HCT116 (cell line): ENCODE measurements at regions not wholly inside any gene's neighbourhood (a gene's known extent, or its start where the extent isn't known, plus 50 kb on each side); places are given as distances from the start of the nearest gene placed in this dataset.

Source experiments
- EZH2 ChIP-seq: fragments of 200-600 bp; sonication (generic); IDR thresholded peaks from 2 replicates; pipeline ENCODE4 v1.6.1; 2017; ENCODE audit warnings: antibody characterized with exemption, mixed run types
- SIN3A ChIP-seq: IDR thresholded peaks from 2 replicates; pipeline ENCODE4 v1.6.1; 2012; ENCODE audit warnings: low read depth
- ZFX ChIP-seq: fragments of 450-650 bp; IDR thresholded peaks from 2 replicates; pipeline ENCODE4 v1.6.1; 2017
- TF ChIP-seq, protein P1 (sequence below), 3 experiments: fragments of 200-600 bp in 1 of 3; sonication (generic) in 1 of 3; IDR thresholded peaks in 2 of 3; conservative IDR thresholded peaks in 1 of 3; 2 replicates each; pipeline ENCODE4 v1.5.1; 2012 to 2017; ENCODE audit warnings: low read depth in 2 of 3, low read length in 2 of 3, antibody characterized with exemption in 1 of 3, borderline replicate concordance in 1 of 3, control low read depth in 1 of 3, mild to moderate bottlenecking in 1 of 3, mixed read lengths in 1 of 3, mixed run types in 1 of 3, moderate library complexity in 1 of 3; ENCODE audit not compliant: insufficient read depth in 1 of 3
- TF ChIP-seq, protein P2 (sequence below): IDR thresholded peaks from 2 replicates; pipeline ENCODE4 v1.6.1; 2012
- TF ChIP-seq, protein P3 (sequence below): IDR thresholded peaks from 2 replicates; pipeline ENCODE4 v1.6.1; 2012; ENCODE audit warnings: low read depth

DNA sequence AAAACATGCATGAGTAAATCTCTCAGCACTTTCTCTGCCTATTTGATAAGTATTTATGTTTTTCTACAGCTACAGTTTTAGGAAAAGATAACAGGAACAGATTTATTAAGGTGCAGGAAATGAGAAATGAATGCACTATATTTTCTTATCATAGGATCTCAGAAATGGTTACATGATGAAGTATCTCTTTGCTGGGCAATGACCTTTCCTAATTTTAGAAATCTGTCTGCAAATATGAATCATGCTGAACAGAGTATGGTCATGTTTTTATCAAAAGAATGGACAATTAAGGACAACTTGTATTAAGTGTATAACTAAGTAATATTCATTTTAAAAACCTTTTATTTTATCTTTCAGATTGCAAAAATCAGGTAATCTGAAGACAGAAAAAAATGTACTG, 53.8 kb upstream of the SPPL2A start:
- TF ChIP-seq, protein P1, sequence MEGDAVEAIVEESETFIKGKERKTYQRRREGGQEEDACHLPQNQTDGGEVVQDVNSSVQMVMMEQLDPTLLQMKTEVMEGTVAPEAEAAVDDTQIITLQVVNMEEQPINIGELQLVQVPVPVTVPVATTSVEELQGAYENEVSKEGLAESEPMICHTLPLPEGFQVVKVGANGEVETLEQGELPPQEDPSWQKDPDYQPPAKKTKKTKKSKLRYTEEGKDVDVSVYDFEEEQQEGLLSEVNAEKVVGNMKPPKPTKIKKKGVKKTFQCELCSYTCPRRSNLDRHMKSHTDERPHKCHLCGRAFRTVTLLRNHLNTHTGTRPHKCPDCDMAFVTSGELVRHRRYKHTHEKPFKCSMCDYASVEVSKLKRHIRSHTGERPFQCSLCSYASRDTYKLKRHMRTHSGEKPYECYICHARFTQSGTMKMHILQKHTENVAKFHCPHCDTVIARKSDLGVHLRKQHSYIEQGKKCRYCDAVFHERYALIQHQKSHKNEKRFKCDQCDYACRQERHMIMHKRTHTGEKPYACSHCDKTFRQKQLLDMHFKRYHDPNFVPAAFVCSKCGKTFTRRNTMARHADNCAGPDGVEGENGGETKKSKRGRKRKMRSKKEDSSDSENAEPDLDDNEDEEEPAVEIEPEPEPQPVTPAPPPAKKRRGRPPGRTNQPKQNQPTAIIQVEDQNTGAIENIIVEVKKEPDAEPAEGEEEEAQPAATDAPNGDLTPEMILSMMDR (IDR thresholded peaks at IDR 0.05 in 2 of 3, conservative IDR thresholded peaks at IDR 0.05 in 1 of 3; ENCODE audit: borderline replicate concordance in 1 of 3, insufficient read depth in 1 of 3, low read depth in 2 of 3, low read length in 2 of 3) = no peak
- no peak for TF ChIP-seq SIN3A
- TF ChIP-seq, protein P2, sequence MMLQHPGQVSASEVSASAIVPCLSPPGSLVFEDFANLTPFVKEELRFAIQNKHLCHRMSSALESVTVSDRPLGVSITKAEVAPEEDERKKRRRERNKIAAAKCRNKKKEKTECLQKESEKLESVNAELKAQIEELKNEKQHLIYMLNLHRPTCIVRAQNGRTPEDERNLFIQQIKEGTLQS = no peak
- TF ChIP-seq EZH2 = no peak
- no peak for TF ChIP-seq ZFX
- TF ChIP-seq, protein P3, sequence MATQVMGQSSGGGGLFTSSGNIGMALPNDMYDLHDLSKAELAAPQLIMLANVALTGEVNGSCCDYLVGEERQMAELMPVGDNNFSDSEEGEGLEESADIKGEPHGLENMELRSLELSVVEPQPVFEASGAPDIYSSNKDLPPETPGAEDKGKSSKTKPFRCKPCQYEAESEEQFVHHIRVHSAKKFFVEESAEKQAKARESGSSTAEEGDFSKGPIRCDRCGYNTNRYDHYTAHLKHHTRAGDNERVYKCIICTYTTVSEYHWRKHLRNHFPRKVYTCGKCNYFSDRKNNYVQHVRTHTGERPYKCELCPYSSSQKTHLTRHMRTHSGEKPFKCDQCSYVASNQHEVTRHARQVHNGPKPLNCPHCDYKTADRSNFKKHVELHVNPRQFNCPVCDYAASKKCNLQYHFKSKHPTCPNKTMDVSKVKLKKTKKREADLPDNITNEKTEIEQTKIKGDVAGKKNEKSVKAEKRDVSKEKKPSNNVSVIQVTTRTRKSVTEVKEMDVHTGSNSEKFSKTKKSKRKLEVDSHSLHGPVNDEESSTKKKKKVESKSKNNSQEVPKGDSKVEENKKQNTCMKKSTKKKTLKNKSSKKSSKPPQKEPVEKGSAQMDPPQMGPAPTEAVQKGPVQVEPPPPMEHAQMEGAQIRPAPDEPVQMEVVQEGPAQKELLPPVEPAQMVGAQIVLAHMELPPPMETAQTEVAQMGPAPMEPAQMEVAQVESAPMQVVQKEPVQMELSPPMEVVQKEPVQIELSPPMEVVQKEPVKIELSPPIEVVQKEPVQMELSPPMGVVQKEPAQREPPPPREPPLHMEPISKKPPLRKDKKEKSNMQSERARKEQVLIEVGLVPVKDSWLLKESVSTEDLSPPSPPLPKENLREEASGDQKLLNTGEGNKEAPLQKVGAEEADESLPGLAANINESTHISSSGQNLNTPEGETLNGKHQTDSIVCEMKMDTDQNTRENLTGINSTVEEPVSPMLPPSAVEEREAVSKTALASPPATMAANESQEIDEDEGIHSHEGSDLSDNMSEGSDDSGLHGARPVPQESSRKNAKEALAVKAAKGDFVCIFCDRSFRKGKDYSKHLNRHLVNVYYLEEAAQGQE = no peak
